Thyroid gland (tissue), 4 donors: ENCODE measurements at regions not wholly inside any gene's neighbourhood (a gene's known extent, or its start where the extent isn't known, plus 50 kb on each side); places are given as distances from the start of the nearest gene placed in this dataset.

ENCODE experiments used
- DNase-seq, 2 donors: peaks; one replicate each; pipeline ENCODE4 v3.0.0-alpha.2; 2019
- H3K27ac ChIP-seq, 3 donors: fragments of 200-600 bp; sonication (generic); 1 replicate in 2 of 3; 2 replicates in 1 of 3; pipeline ENCODE4 v1.5.1; 2016 to 2019; ENCODE audit warnings: mild to moderate bottlenecking in 1 of 3, moderate library complexity in 1 of 3
- H3K27me3 ChIP-seq: fragments of 200-600 bp; sonication (generic); one replicate; pipeline ENCODE4 v1.5.1; 2019
- H3K36me3 ChIP-seq, 2 donors: fragments of 200-600 bp; sonication (generic); one replicate each; pipeline ENCODE4 v1.5.1; 2016 to 2019
- H3K4me1 ChIP-seq, 2 donors: fragments of 200-600 bp; sonication (generic); one replicate each; pipeline ENCODE4 v1.5.1; 2017 to 2019
- H3K4me3 ChIP-seq, 3 donors: fragments of 200-600 bp; sonication (generic); replicated peaks in 1 of 3; 1 replicate in 2 of 3; 2 replicates in 1 of 3; pipeline ENCODE4 v1.5.1; 2016; ENCODE audit warnings: mild to moderate bottlenecking in 1 of 3
- H3K9me3 ChIP-seq: fragments of 200-600 bp; sonication (generic); one replicate; pipeline ENCODE4 v1.5.1; 2017
- POLR2A ChIP-seq, 2 donors: fragments of 450-650 bp; IDR thresholded peaks; one replicate each; pipeline ENCODE4 v1.6.1; 2017; ENCODE audit warnings: antibody characterized with exemption in 2 of 2, mild to moderate bottlenecking in 2 of 2, moderate library complexity in 1 of 2
- WGBS, 2 donors: methylation state at CpG; one replicate each; pipeline ENCODE4 v1.1.5; 2017; 5-methylcytosine and 5-hydroxymethylcytosine counted together
- intact Hi-C: fragments of 100-400 bp; cut with DNase I; formaldehyde crosslinking; loops from one replicate; pipeline ENCODE4 v1.15.1; 2023
- TF ChIP-seq, protein P1 (sequence below), 6 experiments: fragments of 200-600 bp in 3 of 6; fragments of 450-650 bp in 3 of 6; sonication (generic) in 3 of 6; IDR thresholded peaks; one replicate each; pipeline ENCODE4 v1.5.1; 2016 to 2019; ENCODE audit warnings: antibody characterized with exemption in 6 of 6, mild to moderate bottlenecking in 2 of 6, inconsistent platforms in 1 of 6, moderate library complexity in 1 of 6

DNA sequence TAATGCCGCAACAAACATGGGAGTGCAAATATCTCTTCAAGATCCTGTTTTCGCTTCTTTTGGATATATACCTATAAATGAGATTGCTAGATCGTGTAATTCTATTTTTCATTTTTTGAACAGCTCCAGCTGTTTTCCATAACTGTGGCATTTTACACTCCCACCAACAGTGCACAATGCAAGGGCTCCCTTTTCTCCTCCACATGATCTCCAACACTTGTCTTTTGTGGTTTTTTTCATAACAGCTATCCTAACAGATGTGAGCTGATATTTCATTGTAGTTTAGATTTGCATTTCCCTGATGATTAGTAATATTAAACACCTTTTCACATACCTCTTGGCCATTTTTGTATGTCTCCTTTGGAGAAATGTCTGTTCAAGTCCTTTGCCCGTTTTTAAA is 58.6 kb upstream of the TJP1 start:
- WGBS, 2 donors, result 94 to 97% methylated on average over 4 of the region's 4 CpGs
- no peaks in the 10 kb centered on the region for H3K9me3 ChIP-seq
- no peaks in the 10 kb centered on the region for H3K36me3 ChIP-seq
- H3K4me1 ChIP-seq, result no peaks in the 10 kb centered on the region
- no peak for DNase-seq
- no peaks in the 10 kb centered on the region for H3K27me3 ChIP-seq
- TF ChIP-seq, protein P1, sequence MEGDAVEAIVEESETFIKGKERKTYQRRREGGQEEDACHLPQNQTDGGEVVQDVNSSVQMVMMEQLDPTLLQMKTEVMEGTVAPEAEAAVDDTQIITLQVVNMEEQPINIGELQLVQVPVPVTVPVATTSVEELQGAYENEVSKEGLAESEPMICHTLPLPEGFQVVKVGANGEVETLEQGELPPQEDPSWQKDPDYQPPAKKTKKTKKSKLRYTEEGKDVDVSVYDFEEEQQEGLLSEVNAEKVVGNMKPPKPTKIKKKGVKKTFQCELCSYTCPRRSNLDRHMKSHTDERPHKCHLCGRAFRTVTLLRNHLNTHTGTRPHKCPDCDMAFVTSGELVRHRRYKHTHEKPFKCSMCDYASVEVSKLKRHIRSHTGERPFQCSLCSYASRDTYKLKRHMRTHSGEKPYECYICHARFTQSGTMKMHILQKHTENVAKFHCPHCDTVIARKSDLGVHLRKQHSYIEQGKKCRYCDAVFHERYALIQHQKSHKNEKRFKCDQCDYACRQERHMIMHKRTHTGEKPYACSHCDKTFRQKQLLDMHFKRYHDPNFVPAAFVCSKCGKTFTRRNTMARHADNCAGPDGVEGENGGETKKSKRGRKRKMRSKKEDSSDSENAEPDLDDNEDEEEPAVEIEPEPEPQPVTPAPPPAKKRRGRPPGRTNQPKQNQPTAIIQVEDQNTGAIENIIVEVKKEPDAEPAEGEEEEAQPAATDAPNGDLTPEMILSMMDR (IDR thresholded peaks at IDR 0.05), result no peak
- TF ChIP-seq POLR2A (IDR thresholded peaks at IDR 0.05), result no peak
- H3K27ac ChIP-seq, result no peak overlapping the region
- no peak overlapping the region for H3K4me3 ChIP-seq
- intact Hi-C loops, result no loop called here

DNA sequence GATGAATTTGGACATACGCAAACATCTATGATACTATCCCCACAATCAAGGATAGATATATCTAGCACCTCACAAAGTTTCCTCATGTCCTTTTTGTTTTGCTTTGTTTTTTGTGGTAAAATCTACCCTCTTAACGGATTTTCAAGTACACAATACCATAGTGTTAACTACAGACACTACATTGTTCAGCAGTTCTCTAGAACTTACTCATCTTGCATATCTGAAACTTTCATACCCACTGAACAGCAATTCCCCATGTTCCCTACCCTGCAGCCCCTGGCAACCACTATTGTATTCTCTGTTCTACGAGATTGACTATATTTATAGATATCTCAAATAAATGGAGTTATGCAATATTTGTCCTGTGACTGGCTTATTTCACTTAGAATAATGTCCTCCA is 58.1 kb upstream of the TJP1 start:
- Histone ChIP-seq H3K9me3 (no peaks in the 10 kb centered on the region), H3K4me1 (no peaks in the 10 kb centered on the region), H3K4me3 (no peak overlapping the region), H3K27me3 (no peaks in the 10 kb centered on the region), H3K27ac (no peak overlapping the region), H3K36me3 (no peaks in the 10 kb centered on the region)
- TF ChIP-seq POLR2A (IDR thresholded peaks at IDR 0.05), result no peak
- TF ChIP-seq, protein P1 (IDR thresholded peaks at IDR 0.05), result no peak
- intact Hi-C loops, result no loop called here
- WGBS, 2 donors, result 82 to 90% methylated on average over 3 of the region's 3 CpGs
- no peak for DNase-seq

DNA sequence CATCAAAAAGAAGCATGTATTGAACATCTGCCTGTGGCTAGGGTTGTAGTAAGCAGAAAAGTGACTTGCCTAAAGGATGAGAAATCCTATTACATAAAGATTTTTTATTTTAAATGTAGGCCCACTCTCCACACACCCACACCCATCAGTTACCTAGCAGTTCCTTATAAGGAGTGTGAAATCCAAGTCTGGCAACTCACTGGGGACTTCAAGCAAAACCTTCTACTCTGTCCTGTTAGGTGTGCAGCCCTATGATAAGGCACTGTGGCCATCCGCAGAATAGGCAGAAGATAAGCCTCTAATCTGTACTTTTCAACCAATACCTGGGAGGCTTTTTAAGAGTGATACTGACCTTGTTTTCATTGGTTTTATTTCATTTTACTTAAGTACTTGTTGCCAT is 52.7 kb upstream of the TJP1 start:
- Histone ChIP-seq H3K4me1 (no peaks in the 10 kb centered on the region), H3K27me3 (no peaks in the 10 kb centered on the region), H3K27ac (no peak overlapping the region), H3K9me3 (no peaks in the 10 kb centered on the region), H3K4me3 (no peak overlapping the region), H3K36me3 (no peaks in the 10 kb centered on the region)
- no peak for DNase-seq
- intact Hi-C loops, result no loop called here
- WGBS, 2 donors, result 91 to 92% methylated on average over 1 of the region's 1 CpG
- TF ChIP-seq, protein P1 (IDR thresholded peaks at IDR 0.05), result no peak

DNA sequence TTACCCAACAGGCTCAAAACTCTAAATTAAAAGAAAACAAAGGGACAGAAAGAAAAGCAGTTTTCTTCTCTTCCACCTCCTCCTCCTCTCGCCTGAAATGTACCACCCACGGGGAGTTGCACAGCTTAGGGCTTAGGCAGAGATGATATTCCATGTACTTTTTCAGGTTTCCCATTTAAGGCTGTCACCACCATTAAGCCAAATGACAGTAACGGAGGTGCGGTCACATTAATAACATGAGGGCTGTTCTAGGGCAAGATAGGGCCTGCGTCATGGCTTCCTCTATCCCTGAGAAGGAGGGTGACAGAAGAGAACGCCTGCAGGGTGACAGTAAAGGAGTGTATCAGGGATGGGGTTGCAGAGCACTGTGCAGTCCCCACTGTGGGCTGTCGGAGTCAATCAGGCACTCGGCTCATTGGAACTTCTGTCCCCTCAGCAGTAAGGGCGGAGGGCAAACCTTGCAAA is 51.7 kb upstream of the TJP1 start:
- H3K27ac ChIP-seq, result no peak overlapping the region
- H3K9me3 ChIP-seq, result no peaks in the 10 kb centered on the region
- no peak for DNase-seq
- no peak overlapping the region for H3K4me3 ChIP-seq
- intact Hi-C loops, result no loop called here
- H3K27me3 ChIP-seq, result no peaks in the 10 kb centered on the region
- H3K36me3 ChIP-seq, result no peaks in the 10 kb centered on the region
- no peaks in the 10 kb centered on the region for H3K4me1 ChIP-seq
- 91 to 96% methylated on average over 9 of the region's 9 CpGs for WGBS, 2 donors
- TF ChIP-seq POLR2A (IDR thresholded peaks at IDR 0.05), result no peak
- TF ChIP-seq, protein P1 (IDR thresholded peaks at IDR 0.05), result no peak

DNA sequence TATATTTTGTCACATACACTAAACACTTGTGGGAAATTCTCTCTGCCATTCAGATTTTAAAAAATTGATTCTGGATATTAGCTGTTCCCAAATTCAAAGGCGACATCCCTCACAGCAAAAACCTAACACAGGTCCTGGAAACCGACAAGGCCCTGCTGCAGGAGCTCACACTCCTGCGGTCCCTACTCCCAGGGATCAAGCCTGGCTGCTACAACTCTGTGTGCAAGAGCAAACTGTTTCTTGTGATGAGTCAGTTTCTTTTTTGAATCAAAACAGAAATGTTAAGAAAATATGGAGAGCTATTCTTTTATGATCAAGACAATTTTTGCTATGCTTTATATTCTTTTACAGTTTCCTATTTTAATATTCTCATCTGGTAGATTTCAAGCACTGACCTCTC is 51.0 kb upstream of the TJP1 start:
- no peak for TF ChIP-seq POLR2A (IDR thresholded peaks at IDR 0.05)
- TF ChIP-seq, protein P1 (IDR thresholded peaks at IDR 0.05), result no peak
- Histone ChIP-seq H3K27ac (no peak overlapping the region), H3K9me3 (no peaks in the 10 kb centered on the region), H3K36me3 (no peaks in the 10 kb centered on the region), H3K27me3 (no peaks in the 10 kb centered on the region), H3K4me1 (no peaks in the 10 kb centered on the region), H3K4me3 (no peak overlapping the region)
- intact Hi-C loops, result no loop called here
- DNase-seq, result no peak
- WGBS, 2 donors, result 83 to 86% methylated on average over 3 of the region's 3 CpGs
